Stimulated activated CD4-positive, alpha-beta T cell treated with anti-CD3 and anti-CD28 coated beads, Interleukin-4, amount 100 ng/mL, for 24 hours (primary cell): ENCODE measurements at regions not wholly inside any gene's neighbourhood (a gene's known extent, or its start where the extent isn't known, plus 50 kb on each side); places are given as distances from the start of the nearest gene placed in this dataset.
"Not testable (repeated sequence)": the region's sequence is repeated elsewhere in the genome, so short reads cannot be mapped to it uniquely, and the experiment has no call there.

Experiments
- DNase-seq: peaks from one replicate; pipeline ENCODE4 v3.0.0-alpha.2; 2020

DNA sequence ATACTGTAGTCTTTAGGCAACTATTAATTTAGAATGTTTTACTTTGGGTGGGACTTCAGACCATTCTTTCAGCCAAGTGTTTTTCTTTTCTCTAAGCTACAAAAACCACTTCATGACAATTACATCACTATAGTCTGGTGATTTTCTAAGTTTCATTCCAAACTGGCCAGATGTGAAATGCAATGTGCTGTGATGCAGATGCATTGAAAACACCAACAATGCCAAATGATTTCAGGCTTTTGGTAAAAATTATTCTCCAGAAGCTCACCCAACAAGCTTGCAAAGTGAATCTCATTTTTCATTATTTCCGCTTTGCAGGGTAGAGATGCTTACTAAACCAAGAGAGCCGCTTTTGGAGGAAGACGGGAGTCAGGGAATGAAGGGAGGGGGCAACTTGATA lies 118.4 kb upstream of the ANK3 start:
- DNase-seq: no peak

DNA sequence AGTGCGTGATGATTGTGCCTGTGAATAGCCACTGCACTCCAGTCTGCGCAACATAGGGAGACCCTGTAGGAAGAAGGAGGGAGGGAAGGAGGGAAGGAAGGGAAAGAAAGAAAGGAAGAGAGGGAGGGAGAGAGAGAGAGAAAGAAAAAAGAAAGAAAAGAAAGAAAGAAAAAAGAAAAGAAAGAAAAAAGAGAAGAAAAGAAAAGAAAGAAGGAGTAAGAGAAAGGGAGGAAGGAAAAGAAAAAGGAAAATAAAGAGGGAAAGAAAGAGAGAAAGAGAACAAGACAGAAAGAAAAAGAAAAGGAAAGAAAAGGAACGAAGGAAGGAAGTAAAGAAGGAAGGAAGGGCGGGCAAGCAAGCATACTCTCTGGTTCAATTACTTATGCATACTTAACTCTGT lies 112.9 kb upstream of the ANK3 start:
- no peak for DNase-seq

DNA sequence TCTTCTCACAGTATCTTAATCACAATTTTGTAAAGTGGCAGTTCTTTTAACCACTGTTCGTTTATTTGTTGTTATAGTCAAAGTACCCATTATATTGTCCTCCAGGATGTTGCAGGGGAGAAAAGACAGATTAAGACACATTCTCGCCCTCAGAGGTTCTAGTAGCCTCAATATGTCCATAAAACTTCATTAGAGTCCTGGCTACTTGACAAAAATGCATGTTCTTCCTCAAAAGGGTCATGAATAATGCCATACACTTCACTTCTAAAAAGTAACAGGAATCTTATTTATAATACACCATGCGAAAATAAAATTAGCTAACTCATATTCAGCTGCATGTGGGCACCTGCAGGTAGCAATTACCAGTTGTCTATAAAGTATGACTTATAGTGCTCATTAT lies 109.3 kb upstream of the ANK3 start:
- no peak for DNase-seq

DNA sequence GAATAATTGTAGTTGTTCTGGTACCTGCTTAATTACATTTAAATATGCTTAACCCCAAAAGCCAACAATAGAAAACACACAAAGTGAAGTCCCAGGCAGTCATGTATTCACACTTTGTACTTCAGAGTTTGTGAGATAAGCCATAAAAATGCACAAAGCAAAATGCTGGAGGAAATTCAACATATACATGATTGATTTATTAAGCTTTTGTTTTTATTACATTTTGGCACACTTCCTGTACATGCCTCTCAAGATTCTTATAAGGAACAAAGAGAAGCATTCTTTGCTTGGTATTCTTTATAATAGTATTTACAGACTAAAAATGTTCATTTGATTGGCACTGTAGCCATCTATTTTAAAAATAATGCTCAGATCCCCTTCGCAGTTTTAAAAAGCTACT lies 107.7 kb upstream of the ANK3 start:
- DNase-seq: no peak

DNA sequence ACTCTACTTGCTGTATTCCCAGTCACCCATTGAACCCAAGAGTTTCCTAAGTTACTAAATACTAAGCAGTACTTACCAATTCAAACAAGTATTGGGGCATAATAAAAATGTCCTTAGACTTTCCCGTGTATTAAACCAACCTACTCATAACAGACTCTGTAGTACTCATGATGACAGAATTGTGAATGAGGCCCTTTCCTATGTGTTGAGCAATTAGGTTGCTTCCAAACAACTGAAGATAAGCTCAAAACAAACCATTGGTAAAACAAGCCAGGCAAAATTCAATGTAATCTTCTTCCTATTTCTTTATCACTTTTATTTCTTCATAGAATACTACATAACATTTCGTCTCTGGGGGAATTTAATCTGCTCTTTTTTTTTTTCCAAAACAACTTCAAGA lies 106.5 kb upstream of the ANK3 start:
- no peak for DNase-seq

DNA sequence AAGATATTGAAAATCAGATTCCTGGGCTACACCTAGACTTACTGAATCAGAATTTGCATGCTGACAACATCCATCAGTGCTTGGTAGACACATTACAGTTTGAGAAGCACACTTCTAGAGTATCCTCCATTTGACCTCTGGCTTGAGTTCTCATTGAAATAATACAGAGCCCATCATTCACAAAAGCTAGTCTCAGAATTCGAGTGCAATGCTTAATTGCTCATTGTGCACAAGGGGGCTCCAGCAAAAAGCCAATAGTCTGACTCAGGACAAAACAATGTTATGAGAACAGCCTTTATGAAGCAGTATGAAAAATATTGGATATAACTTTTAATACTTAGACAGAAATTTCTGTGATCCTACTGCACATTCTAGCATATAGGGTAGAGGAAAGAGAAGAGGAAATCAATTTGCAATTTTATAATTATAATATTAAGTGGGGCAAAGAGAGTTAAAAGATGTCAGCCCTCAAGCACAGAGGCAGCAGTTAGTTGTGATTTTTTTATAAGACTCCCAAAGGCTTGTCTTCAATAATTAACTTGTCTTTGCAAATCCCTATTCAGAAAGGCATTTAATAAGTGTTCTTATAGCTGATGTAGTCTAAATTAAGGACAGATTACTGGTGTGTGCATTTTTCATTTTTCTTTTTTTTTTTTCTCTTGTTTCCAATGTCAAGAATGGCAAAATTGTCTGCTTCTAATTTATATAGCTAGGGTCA lies 105.8 kb upstream of the ANK3 start:
- no peak for DNase-seq

DNA sequence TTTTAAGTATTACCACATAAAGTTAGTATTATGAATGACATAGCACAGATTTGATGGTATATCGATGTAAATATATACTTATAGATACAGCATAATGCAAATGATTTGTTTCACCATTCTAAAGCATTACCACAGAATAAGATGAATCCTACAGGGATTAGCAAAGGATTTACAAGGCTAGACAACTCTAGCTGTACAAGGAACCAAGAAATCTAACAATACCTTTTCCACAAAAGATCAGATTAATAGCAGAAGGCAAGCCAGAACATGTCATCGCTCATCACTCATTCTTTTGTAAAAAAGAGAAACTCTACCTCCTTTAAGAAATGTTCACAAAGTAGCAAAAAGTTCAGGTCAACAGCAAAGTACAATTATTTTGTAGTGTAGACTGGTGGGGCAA lies 105.1 kb upstream of the ANK3 start:
- DNase-seq: no peak

DNA sequence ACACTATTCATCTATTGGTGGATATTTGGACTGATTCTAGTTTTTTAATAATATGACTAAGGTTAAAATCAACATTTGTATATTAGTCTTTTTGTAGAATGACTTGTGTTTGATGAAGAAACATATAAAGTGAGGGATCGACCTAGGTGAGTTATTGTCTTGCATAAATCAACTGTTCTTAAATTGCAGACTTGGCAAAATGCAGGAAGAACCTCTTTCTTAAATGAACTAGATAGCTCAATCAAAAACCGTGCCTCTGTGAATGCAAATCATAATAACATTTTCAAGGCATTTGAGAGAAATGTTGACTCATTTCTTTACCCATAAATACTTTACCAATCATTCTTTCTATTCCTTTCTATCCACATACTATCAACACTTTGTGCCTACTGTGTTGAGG lies 101.5 kb upstream of the ANK3 start:
- no peak for DNase-seq

DNA sequence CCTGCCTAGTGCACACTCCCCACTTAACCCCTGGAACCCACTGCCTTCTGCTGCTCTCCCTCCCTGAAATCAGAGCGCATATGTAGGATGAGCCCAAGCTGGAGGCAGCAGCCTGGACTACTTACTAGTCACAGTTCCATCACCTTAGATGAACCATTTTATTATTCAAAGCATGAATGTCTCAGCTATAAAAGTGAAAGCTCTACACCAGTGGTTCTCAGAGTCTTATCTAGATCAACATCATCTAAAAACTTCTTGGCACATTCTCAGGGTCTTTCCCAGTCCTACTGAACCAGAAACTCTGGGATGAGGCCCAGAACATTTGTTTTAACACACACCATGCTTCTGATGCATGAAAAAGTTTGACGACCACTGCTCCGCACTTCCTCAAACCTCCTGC lies 100.3 kb upstream of the ANK3 start:
- no peak for DNase-seq

DNA sequence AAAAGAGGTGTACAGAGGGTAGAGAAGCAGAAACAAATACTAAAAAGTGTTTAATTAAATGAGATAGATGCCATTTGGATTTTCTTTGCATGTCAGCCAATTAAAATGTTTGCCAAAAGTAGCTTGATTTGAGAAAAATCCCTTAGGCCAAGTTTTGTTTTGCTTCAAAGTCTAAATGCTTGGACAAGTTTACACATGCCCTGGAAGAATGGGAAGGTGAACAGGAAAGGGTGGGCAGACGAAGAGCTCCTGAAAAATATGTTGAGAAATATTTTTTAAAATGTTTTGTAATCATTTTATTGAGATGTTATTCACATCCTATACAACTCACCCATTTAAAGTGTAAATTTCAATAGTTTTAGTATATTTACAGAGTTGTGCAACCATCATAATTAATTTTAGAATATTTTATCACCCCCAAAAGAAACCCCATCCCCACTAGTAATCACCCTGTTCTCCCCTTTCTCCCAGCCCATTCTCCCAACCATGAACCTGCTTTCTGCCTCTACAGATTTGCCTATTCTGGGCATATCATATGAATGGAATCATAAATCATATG lies 98.5 kb upstream of the ANK3 start:
- DNase-seq: no peak

DNA sequence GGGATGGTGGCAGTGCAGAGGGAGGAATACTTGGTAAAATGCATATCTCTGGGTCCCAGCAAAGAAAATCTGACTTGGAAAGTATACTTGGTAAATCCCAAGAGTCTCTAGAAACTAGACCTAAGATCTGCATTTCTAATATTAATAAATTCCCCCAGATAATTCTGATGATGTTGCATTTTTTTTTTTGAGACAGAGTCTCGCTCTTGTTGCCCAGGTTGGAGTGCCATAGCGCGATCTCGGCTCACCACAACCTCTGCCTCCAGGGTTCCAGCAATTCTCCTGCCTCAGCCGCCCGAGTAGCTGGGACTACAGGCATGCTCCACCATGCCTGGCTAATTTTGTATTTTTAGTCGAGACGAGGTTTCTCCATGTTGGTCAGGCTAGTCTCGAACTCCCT lies 97.9 kb upstream of the ANK3 start:
- no peak for DNase-seq

DNA sequence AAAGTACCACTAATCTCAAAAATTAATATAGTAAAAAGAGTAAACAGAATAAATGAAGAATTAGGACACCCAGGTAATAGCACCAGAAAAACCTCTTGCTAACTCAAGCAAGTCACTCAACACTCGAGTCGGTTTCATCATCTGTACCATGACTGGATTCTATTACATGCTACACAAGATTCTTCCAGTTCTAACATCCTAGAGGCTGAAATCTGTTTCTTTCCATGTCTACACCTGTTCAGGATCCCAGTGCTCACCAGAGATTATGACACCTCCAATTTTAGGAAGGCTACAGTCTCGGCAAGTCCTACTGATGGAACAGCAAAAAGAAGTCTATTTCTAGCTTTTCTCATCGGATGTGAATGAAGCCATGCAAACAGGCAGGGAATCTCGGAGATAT lies 95.3 kb upstream of the ANK3 start:
- no peak for DNase-seq

DNA sequence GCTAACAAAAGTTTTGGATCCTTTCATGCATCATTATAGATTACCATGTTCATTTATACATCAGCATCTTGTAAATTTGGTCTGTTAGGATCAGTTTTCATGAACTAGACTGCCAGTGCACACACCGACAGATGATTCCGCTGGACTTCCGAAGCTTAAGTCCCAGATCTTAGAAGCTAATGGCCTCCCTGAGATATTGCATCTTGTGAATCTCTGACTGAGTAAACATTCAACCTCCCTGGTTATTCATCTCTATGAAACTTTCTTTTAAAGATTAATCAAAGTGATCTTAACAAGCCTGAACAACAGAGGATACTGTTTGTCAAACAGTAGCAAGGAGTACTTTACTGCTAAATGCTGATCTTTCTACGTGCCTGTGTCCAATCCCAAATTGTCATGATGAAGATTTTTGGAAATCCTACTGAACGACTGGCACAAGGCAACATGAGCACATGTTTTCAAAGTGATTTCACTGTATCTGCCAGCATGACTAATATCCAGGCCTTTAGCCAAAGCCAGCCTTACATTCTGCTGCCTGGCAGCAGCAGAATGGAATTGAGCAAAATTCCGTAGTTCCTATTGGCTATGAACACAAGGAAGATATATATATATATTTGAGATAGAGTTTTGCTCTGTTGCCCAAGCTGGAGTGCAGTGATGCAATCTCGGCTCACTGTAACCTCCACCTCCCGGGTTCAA lies 91.3 kb upstream of the ANK3 start:
- no peak for DNase-seq

DNA sequence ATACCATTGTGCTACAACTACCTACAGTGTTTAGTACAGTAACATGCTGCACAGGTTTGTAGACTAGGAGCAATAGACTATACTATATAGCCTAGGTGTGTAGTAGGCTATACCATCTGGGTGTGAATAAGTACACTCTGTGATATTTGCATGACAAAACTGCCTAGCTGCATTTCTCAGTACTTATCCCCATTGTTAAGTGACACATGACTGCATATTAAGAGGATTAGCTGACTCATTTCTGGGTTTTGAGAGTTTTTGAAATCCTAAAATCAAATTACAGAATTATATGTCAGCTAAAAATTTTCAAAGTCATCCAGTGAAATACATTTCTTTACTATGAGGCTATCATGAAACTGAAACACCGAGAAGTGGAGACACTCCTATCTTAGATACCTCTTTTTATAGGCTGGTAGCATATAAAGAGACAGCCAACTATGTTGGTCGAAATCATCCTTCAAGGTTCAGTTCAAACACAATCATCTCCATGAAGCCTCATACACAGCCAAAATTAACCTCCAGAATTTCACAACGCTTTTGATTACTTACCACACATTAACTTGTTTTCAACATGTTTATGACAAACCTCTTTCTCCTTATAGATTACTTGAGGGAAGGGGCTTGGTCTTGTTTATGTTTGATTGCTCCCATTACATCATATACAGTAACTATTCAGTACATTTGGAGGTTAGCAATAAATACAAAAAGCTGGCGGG lies 89.8 kb upstream of the ANK3 start:
- DNase-seq: no peak

DNA sequence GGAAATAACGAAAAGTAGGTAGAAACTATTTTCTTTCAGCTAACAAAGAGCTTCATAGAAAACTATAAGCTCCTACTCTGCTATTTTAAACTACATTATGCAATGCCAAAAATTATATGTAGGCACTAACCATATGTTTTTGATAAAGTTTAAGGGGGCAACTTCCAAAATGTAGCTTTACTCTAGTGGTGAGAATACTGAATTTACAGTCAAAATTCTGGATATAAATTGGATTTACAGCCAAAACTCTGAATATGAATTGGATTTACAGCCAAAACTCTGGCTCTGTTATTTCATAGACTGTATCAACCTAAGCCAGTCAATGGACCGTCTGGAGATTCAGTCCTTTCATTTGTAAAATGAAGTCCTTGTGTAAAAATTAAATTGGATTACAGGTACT lies 86.8 kb upstream of the ANK3 start:
- no peak for DNase-seq

DNA sequence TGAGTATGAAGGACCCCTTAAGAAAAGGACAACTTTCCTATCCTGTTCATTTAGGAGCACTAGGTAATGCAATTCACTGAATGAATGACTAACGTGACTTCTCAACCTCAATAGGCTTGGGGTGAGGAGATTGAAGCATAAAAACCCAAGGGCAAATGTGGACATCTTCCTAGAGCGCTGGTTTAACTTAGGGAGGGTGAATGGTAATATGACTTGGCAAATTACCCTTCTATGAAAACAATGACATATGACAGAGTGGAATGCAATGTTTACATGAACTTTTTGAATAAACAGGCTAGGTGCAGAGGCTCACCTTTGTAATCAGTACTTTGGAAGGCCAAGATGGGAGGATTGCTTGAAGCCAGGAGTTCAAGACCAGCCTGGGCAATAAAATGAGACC lies 83.9 kb upstream of the ANK3 start:
- no peak for DNase-seq

DNA sequence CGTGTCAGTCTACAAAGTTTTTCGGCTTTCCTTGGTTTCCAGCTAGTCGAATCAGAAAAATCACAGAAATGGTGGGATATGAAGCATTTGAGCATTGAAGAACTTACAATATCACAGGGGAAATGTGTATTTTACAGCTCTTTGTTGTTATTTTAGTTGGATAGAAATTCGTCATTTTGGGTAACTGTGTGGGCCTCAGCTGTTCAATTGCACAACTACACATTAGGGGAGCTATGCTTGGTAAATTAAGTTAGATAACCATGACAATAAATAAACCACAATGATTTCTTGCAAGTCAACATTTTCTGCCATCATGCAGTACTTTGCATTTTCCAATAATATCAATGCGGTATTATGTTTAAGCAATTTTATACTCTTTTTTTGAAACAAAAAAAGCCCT lies 80.4 kb upstream of the ANK3 start:
- DNase-seq: no peak

DNA sequence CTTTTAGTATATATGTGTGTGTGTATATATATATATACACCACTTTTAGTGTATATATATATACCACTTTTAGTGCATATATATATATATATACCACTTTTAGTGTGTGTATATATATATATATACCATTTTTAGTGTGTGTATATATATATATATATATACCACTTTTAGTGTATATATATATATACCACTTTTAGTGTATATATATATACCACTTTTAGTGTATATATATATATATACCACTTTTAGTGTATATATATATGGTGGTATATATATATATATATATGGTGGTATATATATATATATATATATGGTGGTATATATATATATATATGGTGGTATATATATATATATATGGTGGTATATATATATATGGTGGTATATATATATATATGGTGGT lies 79.5 kb upstream of the ANK3 start:
- not testable (repeated sequence) for DNase-seq

DNA sequence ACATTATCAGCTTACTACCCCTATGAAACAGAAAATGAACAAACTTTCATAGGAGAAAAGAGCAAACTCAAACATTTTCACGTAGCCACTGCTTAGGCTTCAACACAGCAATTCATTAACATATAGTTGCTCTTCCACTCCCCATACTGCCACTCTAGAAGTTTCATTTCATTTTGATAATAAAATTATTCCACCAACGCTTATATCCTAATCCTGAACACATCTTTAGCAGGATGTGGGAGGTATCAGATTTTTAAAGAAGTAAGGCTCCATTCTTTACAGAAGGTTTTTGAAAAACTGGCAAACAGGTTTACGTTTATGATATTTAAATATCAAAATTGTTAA lies 77.5 kb upstream of the ANK3 start:
- DNase-seq: no peak

DNA sequence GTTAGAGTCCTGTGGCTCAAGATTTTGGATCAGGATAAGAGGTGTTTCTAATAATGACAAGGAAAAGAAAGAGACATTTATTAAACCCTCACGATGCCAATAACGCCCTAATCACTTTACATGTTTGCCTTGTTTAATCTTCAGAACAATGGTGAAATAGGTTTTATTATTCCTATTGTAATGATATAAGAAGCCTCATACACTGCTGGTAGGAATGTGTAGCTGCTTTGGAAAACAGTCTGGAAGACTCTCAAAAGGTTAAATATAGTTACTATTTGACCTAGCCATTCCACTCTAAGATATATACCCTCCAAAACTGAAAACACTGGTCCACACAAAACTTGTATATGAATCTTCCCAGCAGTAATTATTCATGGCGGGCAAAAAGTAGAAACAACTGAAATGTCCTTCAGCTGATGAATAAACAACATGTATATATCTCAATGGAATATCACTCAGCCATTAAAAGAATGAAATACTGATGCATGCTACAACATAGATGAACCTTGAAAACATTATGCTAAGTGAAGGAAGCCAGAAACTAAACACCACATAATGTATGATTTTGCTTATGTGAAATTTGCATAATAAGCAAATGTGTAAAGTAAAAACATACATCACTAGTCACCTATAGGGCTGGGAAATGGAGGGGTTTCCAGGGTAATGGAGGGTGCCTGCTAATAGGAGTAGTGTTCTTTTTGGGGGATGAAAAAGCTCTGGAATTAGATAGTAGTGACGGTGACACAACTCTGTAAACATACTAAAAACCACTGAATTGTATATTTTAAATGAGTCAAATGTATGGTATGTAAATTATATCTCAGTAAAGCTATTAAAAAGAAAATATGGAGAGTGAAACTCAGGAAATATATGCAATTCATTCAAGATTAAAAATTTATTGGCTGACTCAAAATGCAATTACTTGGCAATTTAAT lies 76.9 kb upstream of the ANK3 start:
- no peak for DNase-seq

DNA sequence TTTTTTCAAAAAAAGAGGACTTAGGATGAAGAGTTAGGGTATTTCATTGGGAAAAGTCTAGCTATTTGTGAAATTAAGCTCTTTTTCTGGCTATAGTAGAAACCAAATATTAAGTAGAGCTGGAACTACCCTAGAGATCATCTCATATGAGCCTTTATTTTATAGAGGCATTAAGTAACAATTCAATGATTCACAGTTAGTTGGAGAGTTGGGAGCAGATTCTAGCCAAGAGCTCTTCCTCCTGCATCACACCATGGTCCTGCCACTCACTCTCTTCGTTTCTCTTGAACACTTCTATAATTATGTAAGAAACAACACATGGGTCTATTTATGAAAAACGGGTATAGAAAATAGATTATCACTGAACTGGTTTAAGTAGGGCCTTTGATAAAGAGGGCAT lies 76.1 kb upstream of the ANK3 start:
- DNase-seq: no peak

DNA sequence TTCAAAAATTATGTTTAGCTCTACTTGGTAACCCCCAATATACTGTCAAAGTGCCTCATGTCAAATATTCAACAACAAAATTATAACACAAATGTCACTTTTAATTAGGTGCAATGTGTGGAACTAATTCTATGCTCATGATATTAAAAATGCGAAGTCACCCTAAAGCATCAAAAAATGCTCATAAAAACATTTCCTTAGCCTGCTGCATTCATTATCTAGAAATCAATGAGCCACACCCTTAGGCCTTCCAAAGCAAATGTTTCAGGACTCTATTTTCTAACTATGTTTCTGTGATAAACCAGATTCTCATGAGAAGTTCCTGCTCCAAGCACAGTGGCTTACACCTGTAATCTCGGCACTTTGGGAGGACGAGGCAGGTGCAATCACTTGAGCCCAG lies 75.0 kb upstream of the ANK3 start:
- no peak for DNase-seq

DNA sequence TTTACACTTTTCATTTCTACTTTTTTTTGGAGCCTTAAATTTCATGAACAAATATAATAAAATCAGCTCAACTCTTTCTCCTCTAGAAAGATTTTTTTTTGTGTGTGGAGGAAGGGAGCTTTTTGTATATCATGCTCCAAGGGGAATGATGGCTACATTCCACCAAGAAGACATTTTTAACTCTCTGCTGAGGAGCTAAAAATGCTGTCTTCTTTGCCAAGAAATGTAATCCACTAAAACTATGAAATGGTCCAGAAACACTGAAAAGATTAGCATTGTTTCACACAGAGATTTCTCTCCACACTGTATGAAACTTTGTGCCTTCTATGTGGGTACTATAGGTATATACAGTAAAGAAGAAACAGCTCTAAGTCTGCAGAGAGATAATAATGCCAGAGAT lies 74.1 kb upstream of the ANK3 start:
- DNase-seq: no peak
